ENCODE measurements at regions not wholly inside any gene's neighbourhood (a gene's known extent, or its start where the extent isn't known, plus 50 kb on each side); places are given as distances from the start of the nearest gene placed in this dataset.

DNA sequence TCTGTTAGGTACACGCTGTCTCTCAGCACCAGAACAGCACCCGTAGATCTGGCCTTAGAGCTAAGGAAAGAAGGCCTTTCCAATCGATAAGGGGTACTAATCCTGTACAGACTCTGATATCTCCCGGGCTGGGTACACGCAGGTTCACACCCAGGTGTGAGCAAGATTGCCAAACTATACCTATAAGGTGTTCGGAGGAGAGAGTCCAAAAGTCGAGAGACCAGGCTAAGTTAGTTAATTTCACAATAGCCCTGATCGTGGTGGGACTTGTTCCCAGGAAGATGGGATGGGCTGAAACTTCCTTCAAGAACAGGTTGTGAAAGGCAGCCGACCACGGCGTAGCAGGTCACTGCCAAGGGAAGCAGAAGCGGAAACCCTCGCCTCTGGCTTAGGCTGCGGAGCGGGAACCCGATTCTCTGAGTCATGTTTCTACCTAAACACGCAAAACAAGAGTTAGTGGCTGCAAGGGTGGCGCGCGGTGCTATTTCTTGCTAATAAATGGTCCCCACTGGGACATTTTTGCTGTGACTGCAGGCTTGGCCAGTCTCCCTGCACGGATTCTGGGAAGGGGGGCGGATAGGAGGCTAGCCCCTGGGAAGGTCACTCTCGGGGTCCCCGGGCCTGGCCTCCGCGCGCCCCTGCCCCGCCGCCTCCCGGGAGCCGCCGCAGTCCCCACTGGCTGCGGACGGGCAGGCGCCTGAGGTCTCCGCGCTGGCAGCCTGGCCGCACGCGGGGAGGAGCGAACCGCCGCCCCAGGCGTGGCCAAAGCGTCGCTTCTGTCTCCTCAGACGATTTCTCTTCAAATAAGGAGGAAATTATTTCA lies 75.4 kb upstream of the PDSS1 start:
- TF ChIP-seq, protein P1, sequence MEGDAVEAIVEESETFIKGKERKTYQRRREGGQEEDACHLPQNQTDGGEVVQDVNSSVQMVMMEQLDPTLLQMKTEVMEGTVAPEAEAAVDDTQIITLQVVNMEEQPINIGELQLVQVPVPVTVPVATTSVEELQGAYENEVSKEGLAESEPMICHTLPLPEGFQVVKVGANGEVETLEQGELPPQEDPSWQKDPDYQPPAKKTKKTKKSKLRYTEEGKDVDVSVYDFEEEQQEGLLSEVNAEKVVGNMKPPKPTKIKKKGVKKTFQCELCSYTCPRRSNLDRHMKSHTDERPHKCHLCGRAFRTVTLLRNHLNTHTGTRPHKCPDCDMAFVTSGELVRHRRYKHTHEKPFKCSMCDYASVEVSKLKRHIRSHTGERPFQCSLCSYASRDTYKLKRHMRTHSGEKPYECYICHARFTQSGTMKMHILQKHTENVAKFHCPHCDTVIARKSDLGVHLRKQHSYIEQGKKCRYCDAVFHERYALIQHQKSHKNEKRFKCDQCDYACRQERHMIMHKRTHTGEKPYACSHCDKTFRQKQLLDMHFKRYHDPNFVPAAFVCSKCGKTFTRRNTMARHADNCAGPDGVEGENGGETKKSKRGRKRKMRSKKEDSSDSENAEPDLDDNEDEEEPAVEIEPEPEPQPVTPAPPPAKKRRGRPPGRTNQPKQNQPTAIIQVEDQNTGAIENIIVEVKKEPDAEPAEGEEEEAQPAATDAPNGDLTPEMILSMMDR (IDR thresholded peaks at IDR 0.05; ENCODE audit: low read depth, low read length, poor library complexity, severe bottlenecking), result no peak
- TF ChIP-seq EZH2phosphoT487 (IDR thresholded peaks at IDR 0.05; ENCODE audit: borderline replicate concordance, low read length), result no peak
